ENCODE measurements at regions not wholly inside any gene's neighbourhood (a gene's known extent, or its start where the extent isn't known, plus 50 kb on each side); places are given as distances from the start of the nearest gene placed in this dataset.

DNA sequence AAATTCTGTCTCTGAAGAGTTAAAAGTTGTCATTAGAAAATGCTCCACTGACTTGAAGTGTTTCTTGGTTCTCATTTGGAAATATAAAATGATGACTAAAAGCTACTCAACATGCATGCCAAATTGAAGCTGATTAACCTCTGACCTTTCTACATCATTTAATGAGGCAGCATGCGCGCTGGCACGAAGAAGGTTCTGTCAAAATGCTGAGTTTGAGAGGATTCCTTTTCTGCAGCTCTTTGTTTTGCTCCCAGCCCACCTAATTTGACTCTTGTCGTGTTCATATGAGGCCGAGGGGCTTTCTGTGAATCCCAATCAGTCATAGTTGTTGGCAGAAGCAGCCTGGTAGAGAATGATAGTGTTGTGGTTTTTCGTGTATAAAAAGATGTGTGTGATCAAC lies 153.4 kb downstream of the BRMS1L start:
- Histone ChIP-seq H3K4me3 (ENCODE audit: low read depth, low read length) (no peak overlapping the region), H3K27me3 (replicated peaks) (no peaks in the 10 kb centered on the region), H3K27ac (no peak overlapping the region), H3K36me3 (replicated peaks) (no peaks in the 10 kb centered on the region)
- no peak for TF ChIP-seq CTCF (IDR thresholded peaks at IDR 0.05; ENCODE audit: low read depth, low read length, missing control alignments)
- no peak for DNase-seq
- in situ Hi-C loops (cut with HindIII; ENCODE audit: low pct_ligation_motif_present, low sequenced_read_pairs): no loop called here

DNA sequence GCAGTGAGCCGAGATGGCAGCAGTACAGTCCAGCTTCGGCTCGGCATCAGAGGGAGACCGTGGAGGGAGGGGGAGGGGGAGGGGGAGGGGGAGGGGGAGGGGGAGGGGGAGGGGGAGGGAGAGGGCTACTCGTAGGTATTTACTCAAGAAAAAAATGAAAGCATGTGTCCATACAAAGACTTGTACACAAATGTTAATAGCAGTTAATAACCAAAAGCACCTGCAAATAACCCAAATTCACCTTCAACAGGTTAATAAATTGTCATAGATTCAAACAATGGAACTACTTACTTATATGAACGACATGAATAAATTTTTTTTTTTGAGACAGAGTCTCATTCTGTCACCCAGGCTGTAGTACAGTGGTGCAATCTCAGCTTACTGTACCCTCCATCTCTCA lies 152.4 kb downstream of the BRMS1L start:
- in situ Hi-C loops (cut with HindIII; ENCODE audit: low pct_ligation_motif_present, low sequenced_read_pairs): no loop called here

DNA sequence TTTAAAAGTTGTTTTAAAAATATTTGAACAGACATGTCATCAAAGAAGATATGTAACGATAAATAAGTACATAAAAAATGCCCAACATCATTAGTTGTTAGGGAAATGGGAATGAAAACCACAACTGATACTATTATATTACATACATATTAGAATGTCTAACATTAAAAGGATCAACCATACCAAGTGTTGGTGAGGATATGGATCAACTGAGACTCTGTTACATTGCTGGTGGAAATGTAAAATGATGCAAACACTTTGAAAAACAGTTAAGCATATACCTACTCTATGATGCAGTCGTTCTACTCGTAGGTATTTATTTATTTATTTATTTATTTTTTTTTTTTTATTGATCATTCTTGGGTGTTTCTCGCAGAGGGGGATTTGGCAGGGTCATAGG lies 149.7 kb downstream of the BRMS1L start:
- Histone ChIP-seq H3K27ac (no peak overlapping the region), H3K27me3 (replicated peaks) (no peaks in the 10 kb centered on the region), H3K4me3 (ENCODE audit: low read depth, low read length) (no peak overlapping the region), H3K36me3 (replicated peaks) (no peaks in the 10 kb centered on the region)
- no peak for TF ChIP-seq CTCF (IDR thresholded peaks at IDR 0.05; ENCODE audit: low read depth, low read length, missing control alignments)
- DNase-seq: no peak
- in situ Hi-C loops (cut with HindIII; ENCODE audit: low pct_ligation_motif_present, low sequenced_read_pairs): no loop called here

More for the DNA sequence above, 152.4 kb downstream of the BRMS1L start:
- H3K27ac ChIP-seq: no peak overlapping the region
- H3K4me3 ChIP-seq (ENCODE audit: low read depth, low read length): no peak overlapping the region
- H3K36me3 ChIP-seq (replicated peaks): no peaks in the 10 kb centered on the region
- TF ChIP-seq CTCF (IDR thresholded peaks at IDR 0.05; ENCODE audit: low read depth, low read length, missing control alignments): no peak
- H3K27me3 ChIP-seq (replicated peaks): no peaks in the 10 kb centered on the region
- no peak for DNase-seq

DNA sequence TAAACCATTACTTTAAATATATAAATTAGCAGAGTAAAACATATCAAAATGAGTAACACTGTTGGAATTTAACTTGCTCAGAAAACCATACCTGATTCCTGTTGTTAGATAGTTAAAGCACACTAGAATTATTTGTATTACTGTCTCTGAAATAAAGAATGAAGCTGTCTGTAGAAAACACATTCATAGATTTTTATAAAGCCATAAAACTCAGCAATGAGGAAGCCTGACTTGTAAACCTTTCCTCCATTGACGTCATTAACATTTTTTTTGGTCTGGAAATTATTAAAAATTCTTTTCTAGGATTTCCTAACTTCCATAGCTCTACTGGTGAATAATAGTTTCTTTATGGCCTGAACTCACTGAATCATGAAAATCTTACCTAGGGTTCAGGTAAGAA lies 147.6 kb downstream of the BRMS1L start:
- TF ChIP-seq CTCF (IDR thresholded peaks at IDR 0.05; ENCODE audit: low read depth, low read length, missing control alignments): no peak
- Histone ChIP-seq H3K27ac (no peak overlapping the region), H3K4me3 (ENCODE audit: low read depth, low read length) (no peak overlapping the region), H3K27me3 (replicated peaks) (no peaks in the 10 kb centered on the region), H3K36me3 (replicated peaks) (no peaks in the 10 kb centered on the region)
- in situ Hi-C loops (cut with HindIII; ENCODE audit: low pct_ligation_motif_present, low sequenced_read_pairs): no loop called here
- no peak for DNase-seq

GRCh38 chr14:35971965-35972630 lies 146.0 kb downstream of the BRMS1L start:
- H3K27me3 ChIP-seq (replicated peaks): no peaks in the 10 kb centered on the region
- no peak for DNase-seq
- no peak for TF ChIP-seq CTCF (IDR thresholded peaks at IDR 0.05; ENCODE audit: low read depth, low read length, missing control alignments)
- no peak overlapping the region for H3K4me3 ChIP-seq (ENCODE audit: low read depth, low read length)
- no peaks in the 10 kb centered on the region for H3K36me3 ChIP-seq (replicated peaks)
- H3K27ac ChIP-seq: no peak overlapping the region
- in situ Hi-C loops (cut with HindIII; ENCODE audit: low pct_ligation_motif_present, low sequenced_read_pairs): no loop called here

- in situ Hi-C loops (cut with HindIII; ENCODE audit: low pct_ligation_motif_present, low sequenced_read_pairs): no loop called here
- no peaks in the 10 kb centered on the region for H3K27me3 ChIP-seq (replicated peaks)
- H3K36me3 ChIP-seq (replicated peaks): no peaks in the 10 kb centered on the region
- no peak for DNase-seq
- TF ChIP-seq CTCF (IDR thresholded peaks at IDR 0.05; ENCODE audit: low read depth, low read length, missing control alignments): no peak
- H3K27ac ChIP-seq: no peak overlapping the region
- H3K4me3 ChIP-seq (ENCODE audit: low read depth, low read length): no peak overlapping the region
These were observed 143.2 kb downstream of the BRMS1L start for GRCh38 chr14:35969310-35969709.

All from brain microvascular endothelial cell (primary cell).